ENCODE measurements at regions not wholly inside any gene's neighbourhood (a gene's known extent, or its start where the extent isn't known, plus 50 kb on each side); places are given as distances from the start of the nearest gene placed in this dataset.

- no peak for DNase-seq (ENCODE audit: low read depth)
- in situ Hi-C loops (cut with HindIII; ENCODE audit: low sequenced_read_pairs): no loop called here
- H3K4me3 ChIP-seq (ENCODE audit: low read depth, low read length): no peak overlapping the region
- TF ChIP-seq CTCF (IDR thresholded peaks at IDR 0.05; ENCODE audit: low read depth, low read length, missing control alignments): no peak
Observed at GRCh38 chr9:32899181-32899580, 102.2 kb downstream of the APTX start.

GRCh38 chr9:32899761-32900160 lies 101.7 kb downstream of the APTX start:
- no peak for DNase-seq (ENCODE audit: low read depth)
- H3K4me3 ChIP-seq (ENCODE audit: low read depth, low read length): no peak overlapping the region
- in situ Hi-C loops (cut with HindIII; ENCODE audit: low sequenced_read_pairs): no loop called here
- no peak for TF ChIP-seq CTCF (IDR thresholded peaks at IDR 0.05; ENCODE audit: low read depth, low read length, missing control alignments)

GRCh38 chr9:32906213-32906612 lies 95.2 kb downstream of the APTX start:
- TF ChIP-seq CTCF (IDR thresholded peaks at IDR 0.05; ENCODE audit: low read depth, low read length, missing control alignments): no peak
- in situ Hi-C loops (cut with HindIII; ENCODE audit: low sequenced_read_pairs): no loop called here
- no peak for DNase-seq (ENCODE audit: low read depth)
- no peak overlapping the region for H3K4me3 ChIP-seq (ENCODE audit: low read depth, low read length)

GRCh38 chr9:32915802-32916201 lies 85.6 kb downstream of the APTX start:
- no peak for DNase-seq (ENCODE audit: low read depth)
- no peak overlapping the region for H3K4me3 ChIP-seq (ENCODE audit: low read depth, low read length)
- TF ChIP-seq CTCF (IDR thresholded peaks at IDR 0.05; ENCODE audit: low read depth, low read length, missing control alignments): no peak
- in situ Hi-C loops (cut with HindIII; ENCODE audit: low sequenced_read_pairs): no loop called here

- in situ Hi-C loops (cut with HindIII; ENCODE audit: low sequenced_read_pairs): no loop called here
- TF ChIP-seq CTCF (IDR thresholded peaks at IDR 0.05; ENCODE audit: low read depth, low read length, missing control alignments): no peak
- no peak for DNase-seq (ENCODE audit: low read depth)
- no peak overlapping the region for H3K4me3 ChIP-seq (ENCODE audit: low read depth, low read length)
Observed at GRCh38 chr9:32918628-32919027, 82.8 kb downstream of the APTX start.
